ENCODE measurements at regions not wholly inside any gene's neighbourhood (a gene's known extent, or its start where the extent isn't known, plus 50 kb on each side); places are given as distances from the start of the nearest gene placed in this dataset.

DNA sequence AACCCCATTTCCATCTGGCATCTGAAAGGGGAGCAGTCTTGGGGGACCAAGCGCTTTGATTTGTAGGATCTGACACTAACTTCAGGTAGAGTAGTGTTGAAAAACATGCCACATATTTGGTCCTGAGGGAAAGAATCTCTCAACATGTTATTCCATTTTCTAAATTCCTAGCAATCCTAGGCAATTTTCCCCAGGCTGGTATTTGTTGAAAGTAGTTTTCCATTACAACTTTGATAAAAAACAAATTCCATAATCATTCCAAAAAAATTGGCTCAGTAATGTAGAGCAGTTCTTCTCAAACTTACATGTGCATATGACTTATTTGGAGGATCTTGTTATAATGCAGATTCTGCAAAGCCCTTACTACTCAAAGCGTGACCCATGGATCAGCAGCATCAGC, 477.9 kb downstream of the ACTL7B start:
- TF ChIP-seq ZNF792 (tag by site-specific recombination; IDR thresholded peaks at IDR 0.05): no peak
- no peak for TF ChIP-seq ZNF266 (tag by site-specific recombination; IDR thresholded peaks at IDR 0.05; ENCODE audit: low read depth)
